Jurkat, Clone E6-1 (cell line): ENCODE measurements at regions not wholly inside any gene's neighbourhood (a gene's known extent, or its start where the extent isn't known, plus 50 kb on each side); places are given as distances from the start of the nearest gene placed in this dataset.
A peak's percentile ranks its signal among the peaks of the same experiment; 100 is the strongest.
"Not testable (repeated sequence)": the region's sequence is repeated elsewhere in the genome, so short reads cannot be mapped to it uniquely, and the experiment has no call there.

Source experiments
- DNase-seq: peaks from one replicate; pipeline ENCODE4 v3.0.0-alpha.2; 2011; ENCODE audit warnings: low read depth, low spot score
- H3K4me3 ChIP-seq: 2 replicates; pipeline ENCODE4 v1.5.1; 2011; ENCODE audit warnings: mild to moderate bottlenecking, low read length, control low read depth, moderate library complexity

- no peak for DNase-seq
- H3K4me3 ChIP-seq = no peak overlapping the region
Observed at GRCh38 chr18:70709720-70710119, 420.9 kb downstream of the SOCS6 start.

DNA sequence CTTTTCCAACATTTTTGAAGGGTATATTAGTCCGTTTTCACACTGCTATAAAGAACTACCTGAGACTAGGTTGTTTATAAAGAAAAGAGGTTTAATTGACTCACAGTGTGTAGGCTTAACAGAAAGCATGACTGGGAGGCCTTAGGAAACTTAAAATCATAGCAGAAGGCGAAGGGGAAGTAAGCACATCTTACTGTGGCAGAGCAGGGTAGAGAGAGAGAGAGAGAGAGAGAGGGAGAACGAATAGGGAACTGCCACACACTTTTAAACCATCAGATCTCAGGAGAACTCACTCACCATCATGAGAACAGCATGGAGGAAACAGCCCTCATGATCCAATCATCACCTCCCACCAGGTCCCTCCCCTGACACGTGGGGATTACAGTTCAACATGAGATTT, 420.3 kb downstream of the SOCS6 start:
- H3K4me3 ChIP-seq = no peak overlapping the region
- no peak for DNase-seq

DNA sequence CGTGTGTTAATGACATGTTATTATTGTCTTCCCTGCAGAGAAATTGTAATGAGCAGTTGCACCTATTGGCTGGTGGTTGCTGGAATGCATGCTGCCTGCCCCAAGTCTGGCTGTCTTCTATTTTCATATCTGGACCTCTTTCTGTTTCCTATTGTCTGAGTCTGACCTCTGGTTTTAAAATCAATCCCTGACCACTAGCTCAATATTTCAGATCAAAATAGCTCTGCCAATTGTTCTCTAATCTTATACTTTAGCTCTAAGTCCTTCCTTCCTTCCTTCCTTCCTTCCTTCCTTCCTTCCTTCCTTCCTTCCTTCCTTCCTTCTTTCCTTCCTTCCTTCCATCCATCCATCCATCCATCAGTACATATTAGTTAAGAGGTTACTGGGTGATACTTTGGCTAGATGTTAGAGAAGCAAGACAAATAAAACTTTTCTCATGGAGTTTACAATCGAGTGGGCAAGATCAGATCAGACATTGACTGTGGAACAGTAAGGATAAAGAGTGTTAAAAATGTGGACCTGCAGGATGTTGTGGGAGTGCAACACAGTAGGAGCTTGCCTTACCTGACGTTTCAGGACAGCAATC, 417.1 kb downstream of the SOCS6 start:
- no peak for DNase-seq

GRCh38 chr18:70700496-70700895, 411.7 kb downstream of the SOCS6 start:
- DNase-seq = no peak
- no peak overlapping the region for H3K4me3 ChIP-seq

More for the DNA sequence above, 417.1 kb downstream of the SOCS6 start:
- H3K4me3 ChIP-seq = no peak overlapping the region

DNA sequence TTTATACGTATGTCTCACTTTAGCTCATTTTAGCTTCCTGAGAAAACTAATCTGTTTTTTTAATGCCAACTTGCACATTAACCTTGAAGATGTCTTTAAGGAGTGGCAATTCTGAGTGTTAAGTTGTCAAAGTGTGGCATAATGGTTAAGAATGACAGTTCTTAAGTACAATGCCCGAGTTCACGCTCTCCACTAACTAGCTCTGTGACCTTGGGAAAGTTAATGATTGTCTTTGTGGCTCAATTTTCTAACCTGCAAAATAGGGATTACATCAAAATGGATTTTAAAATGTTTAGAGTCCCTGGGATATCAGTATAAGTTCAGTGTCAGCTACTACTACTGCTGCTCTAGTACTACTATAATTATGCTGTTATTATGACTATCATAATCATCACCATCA, 409.7 kb downstream of the SOCS6 start:
- no peak for DNase-seq
- no peak overlapping the region for H3K4me3 ChIP-seq

DNA sequence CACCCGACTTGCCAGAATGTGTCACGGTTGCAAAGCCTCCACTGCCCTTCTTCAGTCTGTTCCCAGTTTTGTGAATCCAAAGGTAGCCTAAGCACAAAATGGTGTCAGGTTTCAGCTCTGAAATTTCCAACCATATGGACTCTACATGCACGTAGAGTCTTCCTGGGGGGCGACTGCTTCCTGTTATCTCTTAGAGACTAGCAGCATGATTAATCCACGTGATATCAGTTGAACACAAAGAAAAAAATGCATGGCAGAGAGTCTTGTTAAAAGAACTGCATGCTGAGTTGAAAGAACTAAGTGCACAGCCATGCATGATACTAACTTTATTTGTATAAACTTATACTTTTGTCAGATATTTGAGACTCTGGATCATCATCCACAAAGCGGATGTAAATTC, 404.4 kb downstream of the SOCS6 start:
- no peak overlapping the region for H3K4me3 ChIP-seq
- no peak for DNase-seq

DNA sequence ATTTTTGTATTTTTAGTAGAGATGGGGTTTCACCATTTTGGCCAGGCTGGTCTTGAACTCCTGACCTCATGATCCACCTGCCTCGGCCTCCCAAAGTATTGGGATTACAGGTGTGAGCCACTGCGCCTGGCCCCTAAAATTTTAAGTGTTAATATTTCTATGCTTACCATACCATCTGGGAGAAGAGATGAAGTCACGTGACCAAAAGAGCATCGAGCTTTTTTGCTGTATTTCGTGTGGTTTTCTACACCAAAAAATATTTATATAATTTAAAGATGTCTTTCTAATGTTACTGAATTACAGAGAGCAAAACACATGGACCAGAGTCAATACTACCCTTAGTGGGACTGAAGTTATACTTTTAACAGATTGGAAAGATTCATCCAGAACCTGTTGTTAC, 400.9 kb downstream of the SOCS6 start:
- not testable (repeated sequence) for DNase-seq

GRCh38 chr18:70688286-70688685, 399.4 kb downstream of the SOCS6 start:
- no peak for DNase-seq

More for the DNA sequence above, 400.9 kb downstream of the SOCS6 start:
- H3K4me3 ChIP-seq = not testable (repeated sequence)

DNA sequence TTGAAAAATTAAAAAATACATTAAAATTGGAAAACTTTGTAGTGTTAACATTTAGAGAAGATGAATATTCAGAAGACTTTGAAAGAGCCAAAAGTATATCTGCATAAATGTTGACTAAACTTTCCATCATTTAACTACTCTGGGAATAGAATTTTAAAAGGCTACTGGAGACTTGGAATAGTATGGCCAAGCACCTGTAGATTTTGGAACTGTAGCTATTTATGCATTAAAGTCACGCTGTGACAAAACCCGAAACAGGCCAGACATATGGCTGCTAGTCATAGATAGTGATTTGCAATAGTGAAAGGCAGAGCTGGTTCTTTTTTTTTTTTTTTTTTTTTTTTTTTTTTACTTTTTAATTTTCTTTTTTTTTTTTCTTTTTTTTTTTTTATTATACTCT, 396.0 kb downstream of the SOCS6 start:
- no peak overlapping the region for H3K4me3 ChIP-seq
- DNase-seq = no peak

More at GRCh38 chr18:70688286-70688685, 399.4 kb downstream of the SOCS6 start:
- H3K4me3 ChIP-seq = no peak overlapping the region

DNA sequence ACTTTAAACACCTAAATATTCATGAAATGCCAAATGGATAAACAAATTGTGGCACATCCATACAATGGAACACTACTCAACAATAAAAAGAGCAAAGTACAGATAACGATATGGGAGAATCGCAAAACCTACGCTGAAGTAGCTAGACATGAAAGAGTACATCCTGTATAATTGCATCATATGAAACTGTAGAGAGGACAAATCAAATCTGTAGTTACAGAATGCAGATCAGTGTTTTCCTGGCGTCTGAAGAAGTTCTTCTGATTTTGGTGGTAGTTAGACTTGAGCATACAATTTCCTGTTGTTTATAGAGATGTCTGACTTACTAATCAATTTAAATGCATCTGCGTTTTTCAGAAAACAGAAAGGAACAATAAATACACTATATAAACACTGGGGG, 394.4 kb downstream of the SOCS6 start:
- no peak overlapping the region for H3K4me3 ChIP-seq
- no peak for DNase-seq

DNA sequence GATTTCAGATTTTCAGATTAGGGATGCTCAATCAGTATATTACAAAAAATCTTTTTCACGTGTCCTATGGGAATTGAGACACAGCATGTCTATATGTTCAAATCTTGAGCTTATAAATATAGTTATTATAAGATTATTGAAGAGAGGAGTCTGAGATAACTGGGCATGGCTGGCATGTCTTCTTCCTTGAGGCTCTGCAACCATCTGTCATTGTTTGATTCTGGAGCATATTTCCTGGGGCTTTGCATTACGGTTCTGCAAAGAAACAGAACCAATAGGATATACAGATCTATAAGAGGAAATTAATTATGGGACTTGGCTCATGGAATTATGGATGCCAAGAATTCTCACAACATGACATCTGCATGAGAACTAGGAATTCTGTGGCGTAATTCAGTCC, 386.1 kb downstream of the SOCS6 start:
- no peak for DNase-seq
- no peak overlapping the region for H3K4me3 ChIP-seq

DNA sequence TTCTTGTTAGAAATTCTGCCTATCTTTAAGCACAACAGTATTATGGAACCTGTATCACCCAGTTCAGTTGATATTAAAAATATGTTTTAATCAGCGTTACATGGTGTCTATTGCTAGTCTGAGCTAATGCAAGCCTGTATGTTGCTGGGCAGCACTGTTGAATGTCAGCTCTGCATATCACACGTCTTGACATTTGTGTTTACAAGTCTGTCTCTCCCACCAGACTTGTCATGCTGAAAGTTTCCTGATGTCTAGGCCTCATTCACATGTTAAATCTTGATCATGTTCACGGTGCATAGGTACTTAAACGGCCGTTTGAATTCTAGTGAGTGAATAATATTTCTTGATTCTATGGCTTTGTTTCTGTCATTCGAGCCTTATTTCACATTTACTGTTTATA, 385.0 kb downstream of the SOCS6 start:
- H3K4me3 ChIP-seq = no peak overlapping the region
- no peak for DNase-seq

GRCh38 chr18:70672581-70672980, 383.7 kb downstream of the SOCS6 start:
- DNase-seq = peak; percentile 62
- H3K4me3 ChIP-seq = peak overlapping the region; percentile 0; the same call in 1 of the 2 replicates

- DNase-seq = peak; percentile 34
- H3K4me3 ChIP-seq = peak overlapping the region; percentile 0; the same call in 1 of the 2 replicates
Observed at GRCh38 chr18:70671889-70672565, 383.2 kb downstream of the SOCS6 start.

- no peak for DNase-seq
- H3K4me3 ChIP-seq = no peak overlapping the region
Observed at GRCh38 chr18:70666936-70667335, 378.1 kb downstream of the SOCS6 start.

GRCh38 chr18:70663141-70663540, 374.3 kb downstream of the SOCS6 start:
- DNase-seq = peak; percentile 76
- H3K4me3 ChIP-seq = no peak overlapping the region

GRCh38 chr18:70662588-70662987, 373.7 kb downstream of the SOCS6 start:
- DNase-seq = no peak
- no peak overlapping the region for H3K4me3 ChIP-seq

- DNase-seq = peak; percentile 88
- no peak overlapping the region; the same call in 1 of the 2 replicates for H3K4me3 ChIP-seq
Observed at GRCh38 chr18:70659036-70659925, 370.4 kb downstream of the SOCS6 start.

GRCh38 chr18:70653671-70654070, 364.8 kb downstream of the SOCS6 start:
- no peak for DNase-seq
- no peak overlapping the region for H3K4me3 ChIP-seq

GRCh38 chr18:70650878-70651277, 362.0 kb downstream of the SOCS6 start:
- DNase-seq = no peak
- no peak overlapping the region for H3K4me3 ChIP-seq
